ENCODE measurements at regions not wholly inside any gene's neighbourhood (a gene's known extent, or its start where the extent isn't known, plus 50 kb on each side); places are given as distances from the start of the nearest gene placed in this dataset.

DNA sequence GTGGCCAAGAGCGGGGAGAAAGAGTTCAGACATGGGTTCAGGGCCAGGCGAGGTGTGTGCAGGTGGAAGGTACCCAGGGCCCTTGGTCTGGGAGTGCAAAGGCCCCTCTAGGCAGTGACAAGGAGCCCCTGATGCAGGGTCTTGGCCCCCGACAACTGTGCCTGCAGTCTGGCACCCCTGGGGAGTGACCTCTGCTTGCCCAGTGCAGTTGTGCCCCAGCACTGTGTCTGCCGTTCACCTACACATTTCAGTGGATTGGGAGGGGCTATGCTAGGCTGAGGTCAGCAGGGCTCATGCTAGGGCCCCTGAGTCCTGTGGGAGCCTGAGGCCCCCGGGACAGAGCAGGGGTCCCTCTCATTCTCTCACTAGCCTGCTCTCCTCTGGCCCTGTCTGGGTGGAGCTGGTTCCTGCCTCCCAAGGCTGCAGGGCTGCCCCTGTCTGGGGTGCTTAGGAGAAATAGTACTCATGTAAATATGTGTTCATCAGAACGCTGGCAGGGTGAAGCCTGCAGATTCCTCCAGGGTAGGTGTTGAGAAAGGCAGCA is 550.4 kb downstream of the TCERG1L start:
- Histone ChIP-seq H3K9me3 (ENCODE audit: control insufficient read depth, low read depth, low read length) (peaks cover 4% of the 10 kb centered on the region), H3K4me3 (ENCODE audit: low read length) (no peak overlapping the region), H3K4me1 (ENCODE audit: control insufficient read depth, insufficient read depth, low read length) (no peaks in the 10 kb centered on the region), H3K27ac (ENCODE audit: low read length) (no peak overlapping the region), H3K36me3 (ENCODE audit: control insufficient read depth, insufficient read depth, low read length) (no peaks in the 10 kb centered on the region), H3K27me3 (ENCODE audit: control insufficient read depth, insufficient read depth, low read length) (no peaks in the 10 kb centered on the region)
- no peak for DNase-seq
- no CpG with 5 or more reads among the region's 6 CpGs for WGBS (ENCODE audit: insufficient coverage, low lambda C conversion rate)

DNA sequence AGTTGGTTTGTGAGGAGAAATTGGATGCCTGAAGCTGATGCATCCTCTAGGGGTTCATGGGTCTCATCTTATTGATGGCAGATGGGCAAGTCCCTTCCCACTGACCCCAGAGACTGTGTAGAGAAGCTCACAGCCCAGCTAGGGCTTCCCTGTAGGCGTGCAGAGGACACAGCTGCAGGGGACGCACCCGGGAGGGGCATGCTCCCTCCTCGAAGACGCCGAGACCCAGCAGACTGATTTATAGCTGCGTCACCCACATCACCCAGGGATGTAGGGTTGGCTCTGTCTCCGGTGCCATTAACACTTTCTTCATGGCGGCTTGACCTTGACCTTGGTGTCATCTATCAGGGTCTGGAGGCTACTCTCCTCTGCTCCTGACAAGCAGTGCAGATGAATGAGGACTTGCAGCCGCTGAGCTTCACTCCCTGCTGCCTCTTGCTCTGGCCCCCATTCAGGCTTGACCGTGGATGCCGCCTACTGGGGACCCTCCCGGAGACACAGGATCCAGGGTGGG is 549.7 kb downstream of the TCERG1L start:
- no peak for DNase-seq
- Histone ChIP-seq H3K27ac (ENCODE audit: low read length) (no peak overlapping the region), H3K36me3 (ENCODE audit: control insufficient read depth, insufficient read depth, low read length) (no peaks in the 10 kb centered on the region), H3K9me3 (ENCODE audit: control insufficient read depth, low read depth, low read length) (peaks cover 4% of the 10 kb centered on the region), H3K4me3 (ENCODE audit: low read length) (no peak overlapping the region), H3K4me1 (ENCODE audit: control insufficient read depth, insufficient read depth, low read length) (no peaks in the 10 kb centered on the region), H3K27me3 (ENCODE audit: control insufficient read depth, insufficient read depth, low read length) (no peaks in the 10 kb centered on the region)
- WGBS (ENCODE audit: insufficient coverage, low lambda C conversion rate): no CpG with 5 or more reads among the region's 13 CpGs

- WGBS (ENCODE audit: insufficient coverage, low lambda C conversion rate): no CpG with 5 or more reads among the region's 6 CpGs
- Histone ChIP-seq H3K9me3 (ENCODE audit: control insufficient read depth, low read depth, low read length) (peaks cover 11% of the 10 kb centered on the region), H3K27me3 (ENCODE audit: control insufficient read depth, insufficient read depth, low read length) (no peaks in the 10 kb centered on the region), H3K36me3 (ENCODE audit: control insufficient read depth, insufficient read depth, low read length) (no peaks in the 10 kb centered on the region), H3K4me3 (ENCODE audit: low read length) (no peak overlapping the region), H3K4me1 (ENCODE audit: control insufficient read depth, insufficient read depth, low read length) (no peaks in the 10 kb centered on the region), H3K27ac (ENCODE audit: low read length) (no peak overlapping the region)
- DNase-seq: no peak
These were observed 549.0 kb downstream of the TCERG1L start for GRCh38 chr10:130762491-130762890.

DNA sequence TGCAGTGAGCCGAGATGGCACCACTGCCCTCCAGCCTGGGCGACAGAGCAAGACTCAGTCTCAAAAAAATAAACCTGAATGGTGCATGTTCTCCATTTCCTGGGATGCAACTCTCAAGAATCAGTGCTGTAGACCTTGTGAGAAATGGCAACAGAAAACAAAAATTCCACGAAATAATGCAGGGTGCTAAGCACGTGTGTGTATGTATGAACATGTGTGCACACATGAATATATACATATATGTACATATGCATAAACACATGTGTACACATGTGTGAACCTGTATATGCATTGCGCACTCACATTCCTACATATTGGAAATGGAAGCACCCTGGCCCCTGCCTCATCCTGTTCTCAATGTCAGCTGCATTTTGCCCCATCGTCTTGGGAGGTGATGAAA is 548.5 kb downstream of the TCERG1L start:
- Histone ChIP-seq H3K27me3 (ENCODE audit: control insufficient read depth, insufficient read depth, low read length) (no peaks in the 10 kb centered on the region), H3K4me1 (ENCODE audit: control insufficient read depth, insufficient read depth, low read length) (no peaks in the 10 kb centered on the region), H3K27ac (ENCODE audit: low read length) (no peak overlapping the region), H3K36me3 (ENCODE audit: control insufficient read depth, insufficient read depth, low read length) (no peaks in the 10 kb centered on the region), H3K9me3 (ENCODE audit: control insufficient read depth, low read depth, low read length) (peaks cover 11% of the 10 kb centered on the region), H3K4me3 (ENCODE audit: low read length) (no peak overlapping the region)
- no CpG with 5 or more reads among the region's 6 CpGs for WGBS (ENCODE audit: insufficient coverage, low lambda C conversion rate)
- DNase-seq: no peak

DNA sequence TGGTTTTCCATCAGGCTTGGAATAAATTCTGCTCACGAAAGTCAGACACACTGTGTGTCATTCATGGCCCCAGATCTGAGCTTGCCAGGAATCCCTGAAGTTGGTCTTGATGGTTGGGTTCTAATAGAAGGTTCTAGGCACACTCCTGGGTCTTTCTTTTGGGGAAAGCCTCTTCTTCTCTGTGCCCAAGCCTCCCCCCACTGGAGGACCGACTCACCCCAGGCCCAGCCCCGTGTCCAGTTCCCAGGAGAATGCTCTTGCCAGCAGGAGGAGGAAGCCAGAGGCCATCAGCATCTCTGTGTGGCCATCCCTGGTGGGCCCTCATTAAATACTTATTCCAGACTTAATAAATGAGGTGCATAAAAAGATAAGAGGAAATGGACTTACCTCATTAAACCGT is 548.0 kb downstream of the TCERG1L start:
- Histone ChIP-seq H3K36me3 (ENCODE audit: control insufficient read depth, insufficient read depth, low read length) (no peaks in the 10 kb centered on the region), H3K27me3 (ENCODE audit: control insufficient read depth, insufficient read depth, low read length) (no peaks in the 10 kb centered on the region), H3K4me1 (ENCODE audit: control insufficient read depth, insufficient read depth, low read length) (no peaks in the 10 kb centered on the region), H3K9me3 (ENCODE audit: control insufficient read depth, low read depth, low read length) (peaks cover 11% of the 10 kb centered on the region), H3K27ac (ENCODE audit: low read length) (no peak overlapping the region), H3K4me3 (ENCODE audit: low read length) (no peak overlapping the region)
- no CpG with 5 or more reads among the region's 4 CpGs for WGBS (ENCODE audit: insufficient coverage, low lambda C conversion rate)
- no peak for DNase-seq

DNA sequence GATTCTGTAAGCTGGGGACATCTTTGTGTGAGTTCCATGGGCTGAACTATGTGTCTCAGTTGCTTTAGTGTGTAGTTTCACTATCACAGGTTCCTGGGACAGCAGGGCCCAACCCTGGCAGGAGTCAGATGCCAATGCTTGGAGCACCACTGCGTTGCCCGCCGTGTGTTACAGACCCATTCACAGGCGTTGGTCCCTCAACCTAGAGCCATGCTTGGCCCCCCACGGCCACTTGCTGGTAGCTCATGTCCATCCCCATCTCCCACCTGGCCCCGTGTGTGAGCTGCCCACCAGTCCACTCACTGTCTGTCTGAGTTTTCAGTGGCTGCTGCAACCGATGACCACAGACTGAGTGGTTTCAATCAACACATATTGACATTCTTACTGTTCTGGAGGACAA is 546.9 kb downstream of the TCERG1L start:
- no CpG with 5 or more reads among the region's 7 CpGs for WGBS (ENCODE audit: insufficient coverage, low lambda C conversion rate)
- no peak overlapping the region for H3K4me3 ChIP-seq (ENCODE audit: low read length)
- H3K4me1 ChIP-seq (ENCODE audit: control insufficient read depth, insufficient read depth, low read length): no peaks in the 10 kb centered on the region
- H3K9me3 ChIP-seq (ENCODE audit: control insufficient read depth, low read depth, low read length): peaks cover 11% of the 10 kb centered on the region
- no peak overlapping the region for H3K27ac ChIP-seq (ENCODE audit: low read length)
- DNase-seq: no peak
- H3K36me3 ChIP-seq (ENCODE audit: control insufficient read depth, insufficient read depth, low read length): no peaks in the 10 kb centered on the region
- no peaks in the 10 kb centered on the region for H3K27me3 ChIP-seq (ENCODE audit: control insufficient read depth, insufficient read depth, low read length)

DNA sequence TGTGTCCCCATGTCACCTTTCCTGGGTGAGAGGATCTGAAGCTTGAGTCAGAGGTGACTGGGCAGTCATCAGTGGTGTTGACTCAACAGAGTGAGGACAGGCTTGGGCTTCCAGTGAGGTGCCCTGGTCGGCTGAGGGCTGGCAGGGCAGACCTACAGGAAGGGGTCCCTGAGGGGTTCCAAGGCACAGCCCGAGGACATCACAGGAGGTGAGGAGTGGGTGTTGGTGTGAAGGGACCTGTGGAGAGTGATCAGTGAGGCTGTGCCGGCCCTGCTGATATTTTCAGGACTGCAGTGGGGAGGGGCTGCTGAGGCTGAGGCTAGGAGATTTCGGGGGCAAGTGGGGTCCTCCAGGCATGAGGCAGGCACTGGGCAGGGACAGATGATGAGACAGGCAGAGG is 545.5 kb downstream of the TCERG1L start:
- H3K36me3 ChIP-seq (ENCODE audit: control insufficient read depth, insufficient read depth, low read length): no peaks in the 10 kb centered on the region
- no peaks in the 10 kb centered on the region for H3K27me3 ChIP-seq (ENCODE audit: control insufficient read depth, insufficient read depth, low read length)
- 100% methylated on average over 1 of the region's 4 CpGs for WGBS (ENCODE audit: insufficient coverage, low lambda C conversion rate)
- no peak for DNase-seq
- no peak overlapping the region for H3K4me3 ChIP-seq (ENCODE audit: low read length)
- H3K27ac ChIP-seq (ENCODE audit: low read length): no peak overlapping the region
- peaks cover 13% of the 10 kb centered on the region for H3K9me3 ChIP-seq (ENCODE audit: control insufficient read depth, low read depth, low read length)
- H3K4me1 ChIP-seq (ENCODE audit: control insufficient read depth, insufficient read depth, low read length): no peaks in the 10 kb centered on the region

DNA sequence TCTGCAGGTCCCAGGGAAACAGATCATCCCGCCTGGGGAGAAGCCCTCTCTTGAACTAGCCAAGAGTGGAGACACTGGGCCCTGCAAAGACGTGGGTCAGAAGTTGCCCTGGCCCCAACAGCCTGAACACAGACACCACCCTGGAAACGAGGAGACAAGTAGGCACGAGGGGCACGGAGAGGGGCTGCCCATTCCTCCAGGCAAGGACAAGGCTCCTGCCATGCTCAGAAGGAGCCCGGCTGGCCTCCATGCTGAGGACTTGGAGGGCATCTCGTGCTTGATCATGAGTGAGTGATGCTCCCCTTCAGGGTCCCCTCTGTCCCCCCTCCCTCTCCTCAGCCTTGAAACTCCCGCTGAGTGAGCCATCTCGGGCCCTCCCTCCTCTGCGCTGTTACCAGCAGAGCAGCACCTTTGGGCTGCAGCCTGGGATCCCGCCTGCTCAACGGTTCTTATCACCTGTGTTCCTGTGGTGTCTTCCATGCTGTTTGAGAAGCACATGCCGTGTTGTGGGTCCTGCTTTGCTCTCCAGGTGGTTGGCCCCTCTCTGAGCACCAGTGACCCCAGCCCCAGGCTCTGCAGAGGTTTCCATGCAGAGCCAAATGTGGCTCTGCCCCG is 544.3 kb downstream of the TCERG1L start:
- Histone ChIP-seq H3K27ac (ENCODE audit: low read length) (no peak overlapping the region), H3K36me3 (ENCODE audit: control insufficient read depth, insufficient read depth, low read length) (no peaks in the 10 kb centered on the region), H3K27me3 (ENCODE audit: control insufficient read depth, insufficient read depth, low read length) (no peaks in the 10 kb centered on the region), H3K9me3 (ENCODE audit: control insufficient read depth, low read depth, low read length) (peaks cover 9% of the 10 kb centered on the region), H3K4me3 (ENCODE audit: low read length) (no peak overlapping the region), H3K4me1 (ENCODE audit: control insufficient read depth, insufficient read depth, low read length) (no peaks in the 10 kb centered on the region)
- no CpG with 5 or more reads among the region's 14 CpGs for WGBS (ENCODE audit: insufficient coverage, low lambda C conversion rate)
- DNase-seq: no peak

DNA sequence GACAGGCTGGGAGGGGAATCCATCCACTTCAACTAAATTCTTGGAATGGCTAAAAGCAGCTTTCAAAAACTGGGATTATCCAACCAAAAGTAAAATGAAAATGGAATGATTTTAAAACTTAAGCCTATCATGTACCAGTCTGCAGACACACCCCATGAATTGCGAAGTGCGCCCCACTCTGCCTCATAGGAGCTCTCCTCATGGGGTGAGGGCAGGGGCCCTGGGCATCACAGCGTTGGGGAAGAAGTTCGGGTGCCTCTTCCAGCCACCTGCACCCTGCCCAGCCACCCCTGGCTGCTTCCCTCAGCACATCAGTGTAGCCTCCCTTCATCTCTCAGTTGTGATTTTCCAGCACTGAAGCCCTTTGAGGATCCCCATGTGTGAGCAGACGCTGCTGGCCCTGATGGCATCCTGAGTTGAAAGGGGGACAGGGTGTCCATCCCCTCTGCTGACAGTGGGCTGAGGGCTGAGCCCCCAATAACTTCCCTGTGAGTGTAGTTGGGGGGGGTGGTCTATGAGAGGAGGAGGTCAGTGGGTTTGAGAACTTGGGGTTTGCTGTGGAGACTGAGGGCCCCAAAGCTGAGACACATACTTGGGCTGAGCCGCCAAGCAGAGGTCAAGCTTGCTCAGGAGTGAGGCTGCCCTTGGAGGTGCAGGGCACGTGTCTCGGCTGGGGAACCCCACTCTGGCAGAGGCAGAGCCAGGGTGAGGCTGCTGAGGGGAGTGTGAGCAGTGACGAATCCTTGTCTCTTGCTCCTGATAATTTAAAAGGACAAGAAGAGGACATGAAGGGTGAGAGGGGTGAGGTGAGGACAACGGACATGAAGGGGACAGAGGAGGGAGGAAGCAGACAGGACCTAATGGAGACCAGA is 542.1 kb downstream of the TCERG1L start:
- Histone ChIP-seq H3K9me3 (ENCODE audit: control insufficient read depth, low read depth, low read length) (peaks cover 9% of the 10 kb centered on the region), H3K36me3 (ENCODE audit: control insufficient read depth, insufficient read depth, low read length) (no peaks in the 10 kb centered on the region), H3K27ac (ENCODE audit: low read length) (no peak overlapping the region), H3K4me3 (ENCODE audit: low read length) (no peak overlapping the region), H3K27me3 (ENCODE audit: control insufficient read depth, insufficient read depth, low read length) (peaks cover 4% of the 10 kb centered on the region), H3K4me1 (ENCODE audit: control insufficient read depth, insufficient read depth, low read length) (no peaks in the 10 kb centered on the region)
- no peak for DNase-seq
- no CpG with 5 or more reads among the region's 10 CpGs for WGBS (ENCODE audit: insufficient coverage, low lambda C conversion rate)

DNA sequence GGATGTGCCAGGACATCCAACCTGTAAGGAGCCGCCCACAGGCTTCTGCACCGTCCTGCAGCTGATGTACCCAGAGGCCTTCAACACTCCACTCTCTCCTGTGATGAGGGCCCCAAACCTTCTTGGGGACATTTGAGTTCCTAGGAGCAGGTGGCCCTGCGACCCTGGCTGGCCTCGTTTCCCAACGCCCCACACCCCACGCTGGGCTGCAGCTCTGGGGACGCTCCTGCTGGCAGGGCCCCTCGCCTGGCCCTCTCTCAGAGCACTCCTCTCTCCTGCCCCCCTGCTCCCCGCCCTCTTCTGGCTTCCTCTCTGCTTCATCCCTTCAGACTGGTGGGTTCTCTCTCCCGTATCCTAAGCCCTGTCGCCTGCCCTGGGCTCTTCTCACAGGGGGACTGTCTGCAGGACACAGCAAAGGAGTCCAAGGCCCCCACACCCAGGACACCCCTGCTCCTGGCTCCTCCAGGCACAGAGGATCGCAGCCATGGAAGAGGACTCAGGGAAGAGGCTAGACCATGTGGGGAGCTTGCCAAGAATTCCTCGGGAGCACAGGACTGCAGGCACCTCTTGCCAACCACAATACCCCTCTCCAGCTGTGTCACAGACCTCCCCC is 541.4 kb downstream of the TCERG1L start:
- DNase-seq: no peak
- no peak overlapping the region for H3K4me3 ChIP-seq (ENCODE audit: low read length)
- H3K9me3 ChIP-seq (ENCODE audit: control insufficient read depth, low read depth, low read length): peaks cover 9% of the 10 kb centered on the region
- no peaks in the 10 kb centered on the region for H3K36me3 ChIP-seq (ENCODE audit: control insufficient read depth, insufficient read depth, low read length)
- H3K27me3 ChIP-seq (ENCODE audit: control insufficient read depth, insufficient read depth, low read length): peaks cover 4% of the 10 kb centered on the region
- H3K27ac ChIP-seq (ENCODE audit: low read length): no peak overlapping the region
- H3K4me1 ChIP-seq (ENCODE audit: control insufficient read depth, insufficient read depth, low read length): no peaks in the 10 kb centered on the region
- WGBS (ENCODE audit: insufficient coverage, low lambda C conversion rate): 100% methylated on average over 1 of the region's 13 CpGs
